T-cell (primary cell): ENCODE measurements at regions not wholly inside any gene's neighbourhood (a gene's known extent, or its start where the extent isn't known, plus 50 kb on each side); places are given as distances from the start of the nearest gene placed in this dataset.

Source experiments
- ATAC-seq, 4 experiments: fragments of 200-7000 bp in 3 of 4; fragments of 150-1000 bp in 1 of 4; cut with Tn5 transposase; replicated peaks in 1 of 4; 1 replicate in 3 of 4; 2 replicates in 1 of 4; pipeline ENCODE4 v1.10.0; 2021; ENCODE audit warnings: moderate library complexity in 3 of 4, mild to moderate bottlenecking in 2 of 4, moderate number of reproducible peaks in 1 of 4
- CTCF ChIA-PET, 2 donors: fragments of 300-600 bp; sonication (Branson Sonifier 250); formaldehyde crosslinking; loops; one replicate each; lab custom pipeline; 2022; ENCODE audit warnings: antibody characterized with exemption in 2 of 2; lab: Charles Lee
- POLR2A ChIA-PET, 2 donors: fragments of 300-600 bp; sonication (Branson Sonifier 250); formaldehyde crosslinking; loops; one replicate each; lab custom pipeline; 2022; ENCODE audit warnings: antibody characterized with exemption in 2 of 2; lab: Charles Lee
- DNase-seq, 35 experiments: peaks; one replicate each; pipeline versions ENCODE4 v3.0.0 to v3.0.0-alpha.2; 2013 to 2023
- H3K27ac ChIP-seq: one replicate; pipeline ENCODE4 v1.5.1; 2013; ENCODE audit warnings: low read length
- H3K27me3 ChIP-seq, 2 experiments: replicated peaks in 1 of 2; 1 replicate in 1 of 2; 2 replicates in 1 of 2; pipeline versions ENCODE4 v1.6.1 to v1.7.0; 2013; ENCODE audit warnings: low read length in 1 of 2, mixed read lengths in 1 of 2; ENCODE audit not compliant: control insufficient read depth in 2 of 2, insufficient read depth in 2 of 2; ENCODE audit errors: extremely low read depth in 1 of 2
- H3K36me3 ChIP-seq, 2 donors: 1 replicate in 1 of 2; 2 replicates in 1 of 2; pipeline versions ENCODE4 v1.6.1 to v1.7.0; 2013; ENCODE audit warnings: low read length in 1 of 2; ENCODE audit not compliant: control insufficient read depth in 2 of 2, insufficient read depth in 1 of 2; ENCODE audit errors: extremely low read depth in 1 of 2
- H3K4me1 ChIP-seq, 2 experiments: 1 replicate in 1 of 2; 2 replicates in 1 of 2; pipeline versions ENCODE4 v1.6.1 to v1.7.0; 2013; ENCODE audit warnings: low read length in 2 of 2, mixed read lengths in 1 of 2; ENCODE audit not compliant: insufficient read depth in 2 of 2, control insufficient read depth in 1 of 2; ENCODE audit errors: extremely low read depth in 1 of 2
- H3K4me3 ChIP-seq, 2 donors: 1 replicate in 1 of 2; 2 replicates in 1 of 2; pipeline versions ENCODE4 v1.5.1 to v1.7.0; 2013; ENCODE audit warnings: mild to moderate bottlenecking in 2 of 2, low read length in 1 of 2, moderate library complexity in 1 of 2; ENCODE audit not compliant: control insufficient read depth in 1 of 2; ENCODE audit errors: extremely low read depth in 1 of 2
- H3K9me3 ChIP-seq: 2 replicates; pipeline ENCODE4 v1.7.0; 2013
- H3K27ac Mint-ChIP-seq, 2 donors: one replicate each; pipeline ENCODE4 v1.8.0; 2020 to 2021; ENCODE audit warnings: mild to moderate bottlenecking in 2 of 2, mixed read lengths in 2 of 2
- H3K27me3 Mint-ChIP-seq, 2 donors: one replicate each; pipeline ENCODE4 v1.8.0; 2021 to 2022; ENCODE audit warnings: mixed read lengths in 2 of 2
- H3K36me3 Mint-ChIP-seq: one replicate; pipeline ENCODE4 v1.8.0; 2021; ENCODE audit warnings: mixed read lengths
- H3K4me1 Mint-ChIP-seq, 3 donors: one replicate each; pipeline ENCODE4 v1.8.0; 2020 to 2022; ENCODE audit warnings: mixed read lengths in 3 of 3, mild to moderate bottlenecking in 1 of 3
- H3K4me3 Mint-ChIP-seq, 3 donors: one replicate each; pipeline ENCODE4 v1.8.0; 2020 to 2022; ENCODE audit warnings: mild to moderate bottlenecking in 3 of 3, mixed read lengths in 3 of 3, moderate library complexity in 3 of 3
- H3K9me3 Mint-ChIP-seq, 3 donors: one replicate each; pipeline ENCODE4 v1.8.0; 2020 to 2022; ENCODE audit warnings: mixed read lengths in 3 of 3
- WGBS: methylation state at CpG from one replicate; pipeline ENCODE4 v1.1.5; 2013; ENCODE audit warnings: missing lambda C conversion rate; ENCODE audit not compliant: insufficient coverage; 5-methylcytosine and 5-hydroxymethylcytosine counted together

DNA sequence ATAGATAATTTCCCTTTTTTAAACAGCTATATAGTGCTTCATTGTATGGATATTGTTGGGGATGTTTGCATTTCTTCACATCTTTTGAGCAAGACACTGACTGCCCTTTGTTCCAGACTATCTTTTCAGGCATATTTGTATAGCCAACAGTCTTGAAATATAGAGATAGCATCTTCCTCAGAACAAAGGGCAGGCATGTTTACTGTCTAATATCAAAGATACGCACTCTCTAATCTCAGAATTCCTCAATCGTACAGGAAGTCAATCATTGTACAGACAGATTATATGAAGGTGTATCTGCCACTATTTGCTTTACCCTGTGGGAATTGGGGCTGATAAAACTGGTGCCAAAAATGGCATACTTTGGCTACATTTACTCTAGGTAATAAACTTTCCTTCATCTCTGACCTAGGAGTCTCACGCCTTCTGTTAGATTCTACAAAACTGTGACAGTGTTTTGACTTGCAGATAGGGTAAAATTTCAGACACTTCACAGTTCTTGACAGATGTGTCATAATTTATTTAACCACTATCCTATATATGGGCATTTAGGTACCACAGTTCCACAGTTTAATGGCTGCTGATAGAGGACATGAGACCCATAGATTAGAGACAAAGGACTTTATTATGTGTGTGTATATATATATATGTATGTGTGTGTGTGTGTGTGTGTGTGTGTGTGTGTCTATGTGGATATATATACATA lies 321.0 kb downstream of the IGSF11 start:
- Mint-ChIP-seq H3K27ac (no peak overlapping the region), H3K4me3 (no peak overlapping the region), H3K9me3 (no peaks in the 10 kb centered on the region), H3K36me3 (no peaks in the 10 kb centered on the region), H3K4me1 (no peaks in the 10 kb centered on the region), H3K27me3 (no peaks in the 10 kb centered on the region)
- H3K27me3 ChIP-seq = no peaks in the 10 kb centered on the region
- no peak overlapping the region for H3K4me3 ChIP-seq
- no peak overlapping the region for H3K27ac ChIP-seq
- no peaks in the 10 kb centered on the region for H3K36me3 ChIP-seq
- no CpG with 5 or more reads among the region's 3 CpGs for WGBS
- DNase-seq (no peak), ATAC-seq (no peak)
- no peaks in the 10 kb centered on the region for H3K9me3 ChIP-seq
- no peaks in the 10 kb centered on the region for H3K4me1 ChIP-seq
- CTCF ChIA-PET = no interaction called here
- POLR2A ChIA-PET = no interaction called here

- Mint-ChIP-seq H3K36me3 (no peaks in the 10 kb centered on the region), H3K27me3 (no peaks in the 10 kb centered on the region), H3K9me3 (peaks cover 0 to 8% (median 1%) of the 10 kb centered on the region in 3 donors), H3K27ac (no peak overlapping the region), H3K4me1 (no peaks in the 10 kb centered on the region), H3K4me3 (no peak overlapping the region)
- Histone ChIP-seq H3K9me3 (no peaks in the 10 kb centered on the region), H3K27ac (no peak overlapping the region), H3K36me3 (no peaks in the 10 kb centered on the region), H3K4me3 (no peak overlapping the region), H3K4me1 (no peaks in the 10 kb centered on the region), H3K27me3 (no peaks in the 10 kb centered on the region)
- ATAC-seq (no peak), DNase-seq (no peak)
- CTCF ChIA-PET = no interaction called here
- POLR2A ChIA-PET = no interaction called here
- WGBS = 80% methylated on average over 2 of the region's 2 CpGs
These were observed 319.8 kb downstream of the IGSF11 start for GRCh38 chr3:118714800-118715199.

- no peak overlapping the region for H3K27ac Mint-ChIP-seq
- Histone ChIP-seq H3K4me3 (no peak overlapping the region), H3K36me3 (no peaks in the 10 kb centered on the region), H3K27ac (no peak overlapping the region), H3K4me1 (no peaks in the 10 kb centered on the region), H3K27me3 (no peaks in the 10 kb centered on the region), H3K9me3 (no peaks in the 10 kb centered on the region)
- no peak overlapping the region for H3K4me3 Mint-ChIP-seq
- ATAC-seq = no peak
- ChIA-PET POLR2A (interaction anchor here in 1 of 2 donors (0.6 kb wide), 1 partner anchor 34 kb away, joined by 3 read pairs; no protein-coding TSS in a partner anchor), CTCF (no interaction called here)
- H3K4me1 Mint-ChIP-seq = no peaks in the 10 kb centered on the region
- H3K36me3 Mint-ChIP-seq = no peaks in the 10 kb centered on the region
- no peak for DNase-seq
- peaks cover 0 to 4% of the 10 kb centered on the region in 2 donors for H3K27me3 Mint-ChIP-seq
- H3K9me3 Mint-ChIP-seq = no peaks in the 10 kb centered on the region
- WGBS = 80% methylated on average over 1 of the region's 3 CpGs
These were observed 305.1 kb downstream of the IGSF11 start for GRCh38 chr3:118729546-118729945.

- no peaks in the 10 kb centered on the region for H3K36me3 Mint-ChIP-seq
- peaks cover 0 to 3% of the 10 kb centered on the region in 2 donors for H3K27me3 Mint-ChIP-seq
- ChIA-PET POLR2A (no interaction called here), CTCF (no interaction called here)
- H3K9me3 Mint-ChIP-seq = peaks cover 0 to 4% (median 3%) of the 10 kb centered on the region in 3 donors
- H3K27ac Mint-ChIP-seq = no peak overlapping the region
- Histone ChIP-seq H3K36me3 (no peaks in the 10 kb centered on the region), H3K9me3 (no peaks in the 10 kb centered on the region), H3K4me3 (no peak overlapping the region), H3K4me1 (no peaks in the 10 kb centered on the region), H3K27me3 (no peaks in the 10 kb centered on the region), H3K27ac (no peak overlapping the region)
- H3K4me3 Mint-ChIP-seq = no peak overlapping the region
- ATAC-seq = no peak
- H3K4me1 Mint-ChIP-seq = no peaks in the 10 kb centered on the region
- no peak for DNase-seq
- WGBS = 57% methylated on average over 1 of the region's 2 CpGs
These were observed 300.0 kb downstream of the IGSF11 start for GRCh38 chr3:118734664-118735063.

- no peak for ATAC-seq
- Mint-ChIP-seq H3K27me3 (peaks cover 0 to 3% of the 10 kb centered on the region in 2 donors), H3K4me1 (no peaks in the 10 kb centered on the region), H3K27ac (no peak overlapping the region), H3K9me3 (peaks cover 0 to 14% (median 9%) of the 10 kb centered on the region in 3 donors), H3K36me3 (no peaks in the 10 kb centered on the region), H3K4me3 (no peak overlapping the region)
- no peaks in the 10 kb centered on the region for H3K36me3 ChIP-seq
- POLR2A ChIA-PET = no interaction called here
- CTCF ChIA-PET = no interaction called here
- H3K4me1 ChIP-seq = no peaks in the 10 kb centered on the region
- no peak for DNase-seq
- H3K4me3 ChIP-seq = no peak overlapping the region
- H3K27me3 ChIP-seq = no peaks in the 10 kb centered on the region
- 40% methylated on average over 1 of the region's 2 CpGs for WGBS
- H3K27ac ChIP-seq = no peak overlapping the region
- no peaks in the 10 kb centered on the region for H3K9me3 ChIP-seq
These were observed 298.5 kb downstream of the IGSF11 start for GRCh38 chr3:118736107-118736506.

DNA sequence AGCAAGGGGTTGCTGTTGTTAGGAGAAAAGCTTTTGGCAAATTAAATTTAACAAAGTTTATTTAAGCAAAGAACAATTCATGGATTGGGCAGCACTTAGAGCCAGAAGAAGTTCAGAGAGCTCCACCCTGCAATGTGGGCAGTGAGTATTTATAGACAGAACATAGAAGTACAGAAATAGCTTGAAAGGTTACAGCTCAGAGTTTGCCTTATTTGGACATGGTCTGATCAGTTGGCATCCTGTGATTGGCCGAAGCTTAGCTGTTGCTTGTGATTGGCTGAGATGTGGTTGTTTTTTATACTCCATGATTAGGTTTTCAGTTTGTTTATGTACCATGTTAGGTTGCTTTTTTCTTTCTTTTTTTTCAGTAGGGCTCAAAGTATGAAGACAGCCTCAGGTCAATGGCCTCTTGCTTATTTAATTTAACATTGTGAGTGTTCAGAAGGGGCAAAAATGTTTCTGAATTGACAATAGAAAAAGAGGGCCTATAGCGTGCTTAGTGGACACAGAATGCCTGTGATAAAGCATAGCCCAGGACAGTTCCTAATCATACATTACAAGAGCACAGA lies 293.8 kb downstream of the IGSF11 start:
- Mint-ChIP-seq H3K4me1 (no peaks in the 10 kb centered on the region), H3K36me3 (no peaks in the 10 kb centered on the region), H3K27ac (no peak overlapping the region), H3K27me3 (peaks cover 0 to 3% of the 10 kb centered on the region in 2 donors), H3K4me3 (no peak overlapping the region), H3K9me3 (peaks cover 2 to 17% (median 14%) of the 10 kb centered on the region in 3 donors)
- Histone ChIP-seq H3K4me3 (no peak overlapping the region), H3K27ac (no peak overlapping the region), H3K27me3 (no peaks in the 10 kb centered on the region), H3K4me1 (no peaks in the 10 kb centered on the region), H3K9me3 (no peaks in the 10 kb centered on the region), H3K36me3 (no peaks in the 10 kb centered on the region)
- DNase-seq (no peak), ATAC-seq (no peak)
- ChIA-PET POLR2A (no interaction called here), CTCF (interaction anchor here in 1 of 2 donors (0.6 to 0.7 kb wide), 2 partner anchors 1549 to 1873 kb away, joined by 3 to 6 read pairs; no protein-coding TSS in a partner anchor)
- 60% methylated on average over 1 of the region's 2 CpGs for WGBS
